ENCODE measurements at regions not wholly inside any gene's neighbourhood (a gene's known extent, or its start where the extent isn't known, plus 50 kb on each side); places are given as distances from the start of the nearest gene placed in this dataset.
"Not testable (repeated sequence)": the region's sequence is repeated elsewhere in the genome, so short reads cannot be mapped to it uniquely, and the experiment has no call there.

DNA sequence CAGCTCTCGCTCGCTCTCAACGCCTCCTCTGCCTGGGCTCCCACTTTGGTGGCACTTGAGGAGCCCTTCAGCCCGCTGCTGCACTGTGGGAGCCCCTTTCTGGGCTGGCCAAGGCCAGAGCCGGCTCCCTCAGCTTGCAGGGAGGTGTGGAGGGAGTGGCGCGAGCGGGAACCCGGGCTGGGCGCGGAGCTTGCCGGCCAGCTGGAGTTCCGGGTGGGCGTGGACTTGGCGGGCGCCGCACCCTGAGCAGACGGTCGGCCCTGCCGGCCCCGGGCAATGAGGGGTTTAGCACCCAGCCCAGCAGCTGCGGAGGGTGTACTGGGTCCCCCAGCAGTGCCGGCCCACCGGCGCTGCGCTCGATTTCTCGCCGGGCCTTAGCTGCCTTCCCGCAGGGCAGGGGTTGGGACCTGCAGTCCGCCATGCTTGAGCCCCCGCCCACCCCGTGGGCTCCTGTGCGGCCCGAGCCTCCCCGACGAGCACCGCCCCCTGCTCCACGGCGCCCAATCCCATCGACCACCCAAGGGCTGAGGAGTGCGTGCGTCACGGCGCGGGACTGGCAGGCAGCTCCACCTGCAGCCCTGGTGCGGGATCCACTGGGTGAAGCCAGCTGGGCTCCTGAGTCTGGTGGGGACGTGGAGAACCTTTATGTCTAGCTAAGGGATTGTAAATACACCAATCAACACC, 1128.9 kb downstream of the GATA3 start:
- not testable (repeated sequence) for DNase-seq

DNA sequence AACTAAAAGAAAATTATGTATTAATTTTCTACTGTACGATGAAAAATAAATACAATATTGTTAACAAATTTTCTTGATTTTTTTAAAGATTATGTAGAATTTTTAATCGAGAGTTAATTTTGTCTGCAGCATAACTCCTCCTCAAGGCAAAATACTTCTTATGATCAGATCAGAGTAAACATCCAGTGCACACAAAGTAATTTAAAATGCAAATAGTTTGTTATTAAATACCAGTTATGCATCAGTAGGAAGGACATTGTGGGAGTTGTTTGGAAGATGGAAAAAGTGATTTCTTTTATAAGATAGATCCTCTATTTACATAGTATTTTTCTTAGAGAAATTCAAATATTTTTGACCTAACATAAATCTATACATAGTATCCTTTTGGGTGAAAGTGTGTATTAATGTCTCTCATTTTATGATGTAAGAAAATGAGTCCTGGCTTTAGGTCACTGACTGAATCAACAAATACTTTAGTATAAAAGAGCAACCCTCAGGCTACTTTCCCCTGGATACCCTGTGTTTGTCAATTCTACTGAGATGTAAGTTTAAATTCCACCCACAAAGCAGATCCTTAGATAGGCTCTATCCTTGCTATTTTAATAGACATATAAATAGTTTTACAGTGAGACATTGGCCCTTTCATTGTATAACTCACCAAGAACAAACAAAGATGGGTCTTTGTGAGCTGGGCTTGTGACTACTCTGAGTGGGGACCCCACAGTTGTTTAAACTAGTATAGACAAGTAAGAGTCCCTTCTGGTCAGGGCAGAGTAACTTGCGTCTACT, 1133.7 kb downstream of the GATA3 start:
- DNase-seq: no peak

DNA sequence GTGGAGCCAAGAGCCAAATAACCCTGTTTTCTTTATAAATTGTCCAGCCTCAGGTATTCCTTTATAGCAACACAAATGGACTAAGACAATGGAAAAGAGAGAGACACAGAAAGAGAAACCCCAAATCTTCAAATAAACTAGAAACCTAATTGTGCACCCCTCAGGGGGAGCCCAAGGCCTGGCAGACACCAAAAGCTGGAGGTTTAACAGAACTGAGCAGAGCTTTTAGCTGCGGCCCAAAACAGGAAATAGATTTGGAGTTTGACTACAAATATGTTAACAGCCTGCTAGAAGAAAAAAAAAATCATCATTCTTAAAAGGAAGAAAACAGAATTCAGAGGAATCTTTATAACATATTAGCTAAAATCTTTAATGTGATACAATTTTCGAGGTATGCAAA, 1135.0 kb downstream of the GATA3 start:
- no peak for DNase-seq

DNA sequence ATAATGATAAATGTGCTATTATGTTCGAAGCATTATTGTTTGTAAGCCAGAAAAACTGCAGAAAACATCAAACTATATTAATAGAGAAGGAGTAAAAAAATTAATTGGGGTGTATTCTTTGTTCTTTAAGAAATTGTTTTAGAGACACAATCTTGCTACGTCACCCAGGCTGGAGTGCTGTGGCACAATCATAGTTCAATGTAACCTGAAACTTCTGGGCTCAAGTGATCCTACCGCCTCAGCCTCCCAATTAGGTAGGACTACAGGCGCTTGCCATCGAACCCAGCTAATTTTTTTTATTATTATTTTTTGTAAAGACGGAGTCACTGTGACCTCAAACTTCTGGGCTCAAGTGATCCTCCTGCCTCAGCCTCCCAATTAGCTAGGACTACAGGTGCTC, 1138.6 kb downstream of the GATA3 start:
- DNase-seq: no peak

DNA sequence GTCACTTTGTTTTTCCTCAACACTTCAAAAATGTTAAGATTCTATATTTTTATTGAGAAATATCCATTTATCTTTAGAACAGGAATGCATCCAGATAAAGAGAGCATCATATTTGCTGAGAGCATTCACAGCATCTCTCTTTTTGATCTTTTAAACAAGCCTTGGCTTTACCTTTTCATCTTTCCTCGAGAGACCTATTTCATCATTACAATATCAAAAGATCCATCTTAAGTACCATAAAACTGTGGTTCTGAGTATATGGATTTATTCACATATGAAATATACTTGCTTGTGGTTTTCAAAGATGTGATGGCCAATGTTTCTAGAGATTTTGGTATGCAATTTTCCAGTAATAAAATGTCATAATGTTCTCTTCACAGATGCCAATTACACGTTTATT, 1140.9 kb downstream of the GATA3 start:
- DNase-seq: no peak

DNA sequence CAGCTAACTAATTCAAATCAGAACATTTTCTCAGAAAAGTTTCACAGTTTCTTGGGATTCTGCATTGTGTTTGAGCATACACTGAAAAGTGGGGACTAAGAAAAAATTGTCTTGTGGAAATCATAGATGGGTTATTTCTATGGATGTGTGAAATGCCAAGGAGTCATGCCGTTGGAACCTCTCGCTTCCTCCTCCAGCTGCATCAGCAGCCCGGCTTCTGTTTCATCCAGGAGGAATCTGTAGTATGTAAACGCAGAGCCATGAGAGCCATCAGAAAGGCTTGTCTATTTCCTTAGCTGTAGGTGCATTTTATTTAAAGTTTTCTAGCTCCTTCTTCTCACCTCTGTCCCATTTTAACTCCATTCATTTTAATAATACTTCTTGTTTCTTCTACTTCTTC, 1144.1 kb downstream of the GATA3 start:
- no peak for DNase-seq

DNA sequence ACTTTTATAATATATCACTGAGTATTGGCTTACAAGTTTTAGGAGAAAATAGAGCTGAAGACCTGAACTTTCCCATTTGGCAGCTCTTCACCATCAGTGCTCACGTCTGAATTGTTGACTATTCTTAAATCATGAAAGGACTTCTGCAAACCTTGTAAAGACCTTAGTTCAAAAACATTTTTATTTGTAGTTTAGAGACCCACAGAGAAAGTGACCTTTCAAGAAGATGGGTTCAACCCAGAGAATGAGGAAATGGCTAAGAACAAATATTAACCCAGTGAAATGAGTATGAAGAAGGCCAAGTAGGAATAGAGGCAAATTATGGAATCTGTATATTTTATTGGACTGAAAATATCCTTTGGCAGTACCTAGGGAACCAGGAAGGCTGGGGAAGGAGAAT, 1151.1 kb downstream of the GATA3 start:
- no peak for DNase-seq

DNA sequence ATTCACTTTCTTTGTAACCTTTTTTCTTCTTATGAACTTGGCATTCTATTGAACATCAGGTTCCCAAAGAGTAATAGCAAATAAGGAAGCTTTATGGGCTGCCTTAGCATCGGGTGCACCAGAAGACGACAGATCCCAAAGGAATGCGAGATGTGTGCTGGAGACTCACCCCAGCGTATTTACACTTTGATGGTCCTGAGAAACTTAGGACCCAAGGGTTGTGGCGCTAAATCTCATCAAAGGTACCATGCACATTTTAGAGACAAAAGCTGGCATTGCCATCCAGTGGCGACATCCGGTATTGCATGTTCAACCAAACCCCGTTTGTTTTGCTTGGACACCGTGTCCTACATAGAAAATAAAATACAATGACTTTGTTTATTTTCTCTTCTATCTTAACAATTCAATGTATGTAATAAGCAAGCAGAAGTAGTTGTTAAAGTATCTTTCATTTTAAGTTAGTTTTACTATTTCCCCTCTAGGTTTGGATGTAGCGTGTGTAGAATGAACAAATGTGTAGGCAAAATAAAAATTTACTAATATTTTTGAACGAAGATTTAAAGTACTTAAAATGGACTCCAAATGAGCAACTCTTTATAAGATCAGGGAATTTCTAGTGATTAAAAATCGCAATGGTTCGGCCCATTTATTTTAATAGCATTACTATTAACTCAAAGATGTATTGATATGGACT, 1154.8 kb downstream of the GATA3 start:
- no peak for DNase-seq

DNA sequence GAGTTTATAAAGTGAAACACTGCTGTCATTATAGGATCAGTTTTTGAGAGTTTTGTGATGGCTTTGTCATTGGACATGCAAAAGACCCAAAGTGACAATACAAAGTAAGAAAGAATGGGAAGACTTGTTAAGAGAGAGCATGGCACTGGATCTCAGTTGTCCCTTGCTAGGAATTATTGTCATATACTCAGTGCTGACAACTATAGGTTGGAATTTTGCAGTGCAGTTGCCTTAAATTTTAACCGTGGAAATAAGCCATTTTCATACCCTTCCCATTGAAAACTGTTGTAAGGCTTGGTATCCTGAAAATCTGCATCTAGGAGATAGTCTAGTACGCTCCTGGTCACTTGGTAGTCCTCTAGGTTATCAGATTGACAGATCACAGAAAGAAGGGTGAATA, 1156.7 kb downstream of the GATA3 start:
- no peak for DNase-seq

DNA sequence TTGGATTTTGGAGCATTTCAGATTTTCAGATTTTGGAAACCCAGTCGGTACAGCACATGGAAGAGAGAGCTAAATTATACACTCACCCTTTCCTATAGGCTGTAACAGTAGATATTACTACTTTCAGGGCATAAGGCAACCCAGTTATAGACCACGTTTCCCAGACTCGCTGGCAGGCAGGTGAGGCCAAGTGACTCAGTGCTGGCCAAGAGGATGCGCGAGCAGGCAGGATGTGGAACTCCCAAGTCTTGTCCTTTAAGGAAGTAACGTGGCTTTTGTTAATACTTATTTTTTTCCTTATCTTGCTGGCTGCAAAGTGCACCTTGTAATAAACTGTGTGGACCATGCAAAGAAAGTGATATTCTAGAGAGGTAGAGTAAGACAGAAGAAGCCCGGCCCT, 1160.1 kb downstream of the GATA3 start:
- no peak for DNase-seq

DNA sequence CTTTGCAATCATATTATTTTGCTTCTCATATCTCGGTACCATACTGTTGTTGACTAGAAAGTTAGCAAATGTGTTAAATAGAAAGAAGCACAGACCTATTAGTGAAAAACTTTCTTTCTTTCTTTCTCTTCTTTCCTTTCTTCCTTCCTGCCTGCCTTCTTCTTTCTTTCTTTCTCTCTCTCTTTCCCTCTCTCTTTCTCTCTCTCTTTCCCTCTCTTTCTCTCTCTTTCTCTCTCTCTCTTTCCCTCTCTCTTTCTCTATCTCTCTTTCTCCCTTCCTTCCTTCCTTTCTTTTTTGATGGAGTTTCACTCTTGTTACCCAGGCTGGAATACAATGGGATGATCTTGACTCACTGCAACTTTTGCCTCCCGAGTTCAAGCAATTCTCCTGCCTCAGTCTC, 1160.6 kb downstream of the GATA3 start:
- no peak for DNase-seq

DNA sequence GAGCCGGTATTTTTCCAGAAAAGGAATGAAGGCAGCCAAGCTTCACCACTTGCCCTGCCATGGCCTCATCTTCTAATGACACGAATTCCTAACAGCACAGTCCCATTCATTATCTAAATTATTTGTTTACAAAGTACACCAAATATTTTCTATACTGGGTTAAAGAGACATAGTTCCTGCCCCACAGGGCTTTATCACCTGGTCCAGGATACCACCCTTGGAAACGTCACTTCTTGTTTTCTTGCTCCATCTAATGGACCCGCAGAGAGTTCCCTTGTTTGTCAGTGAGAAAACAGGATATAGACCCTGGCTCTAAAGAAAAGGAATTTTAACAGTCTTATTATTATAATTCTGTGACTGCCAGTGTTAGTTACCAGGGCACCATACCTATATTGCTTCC, 1165.4 kb downstream of the GATA3 start:
- no peak for DNase-seq

DNA sequence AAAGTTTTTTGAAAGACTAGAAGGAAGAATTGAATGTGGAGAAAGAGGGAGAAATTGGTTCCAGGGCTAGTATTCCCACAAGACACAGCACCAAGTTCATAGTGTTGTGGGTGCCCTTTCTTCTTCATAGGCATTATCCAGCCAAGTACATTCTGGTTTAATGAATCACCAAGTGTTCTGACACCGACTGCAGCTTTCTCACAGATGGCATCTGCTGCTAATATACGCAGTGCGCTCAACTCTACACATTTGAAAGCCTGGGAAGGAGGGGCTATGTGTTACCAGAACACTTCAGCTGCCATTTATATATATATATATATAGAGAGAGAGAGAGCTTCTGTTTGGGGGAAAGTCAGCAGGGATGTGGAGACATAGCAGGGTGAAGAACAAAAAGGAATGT, 1168.4 kb downstream of the GATA3 start:
- DNase-seq: no peak

DNA sequence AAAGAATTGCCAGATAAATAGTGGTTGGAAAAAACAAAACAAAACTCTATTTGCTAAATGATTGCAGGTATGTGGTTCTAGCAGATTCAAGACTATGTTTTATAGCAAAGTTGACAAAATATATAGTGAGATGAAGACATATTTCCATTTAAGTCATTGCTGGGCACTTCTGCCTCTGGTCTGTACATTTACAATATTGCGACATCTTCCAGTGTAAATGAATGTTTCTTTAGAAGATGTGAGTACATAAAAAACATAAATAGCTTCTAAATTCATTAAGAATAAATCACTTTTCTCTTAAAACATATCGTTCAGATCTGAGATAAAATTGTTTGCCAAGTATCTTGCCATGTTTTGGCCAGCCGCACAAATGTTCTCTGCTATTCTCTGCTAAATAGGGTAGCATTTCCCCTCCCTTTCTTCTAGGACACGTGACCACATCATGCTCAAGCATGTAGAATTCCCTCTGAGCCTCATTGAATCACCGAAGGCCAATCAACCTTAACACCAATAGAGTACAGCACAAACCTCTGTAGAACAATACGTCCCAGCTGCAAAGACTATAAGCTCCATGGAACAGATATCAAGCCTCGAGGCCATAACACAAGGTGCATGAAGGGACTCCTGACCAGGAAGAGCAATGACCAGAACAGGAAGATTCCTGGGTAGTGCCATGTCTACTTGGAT, 1173.3 kb downstream of the GATA3 start:
- DNase-seq: no peak

DNA sequence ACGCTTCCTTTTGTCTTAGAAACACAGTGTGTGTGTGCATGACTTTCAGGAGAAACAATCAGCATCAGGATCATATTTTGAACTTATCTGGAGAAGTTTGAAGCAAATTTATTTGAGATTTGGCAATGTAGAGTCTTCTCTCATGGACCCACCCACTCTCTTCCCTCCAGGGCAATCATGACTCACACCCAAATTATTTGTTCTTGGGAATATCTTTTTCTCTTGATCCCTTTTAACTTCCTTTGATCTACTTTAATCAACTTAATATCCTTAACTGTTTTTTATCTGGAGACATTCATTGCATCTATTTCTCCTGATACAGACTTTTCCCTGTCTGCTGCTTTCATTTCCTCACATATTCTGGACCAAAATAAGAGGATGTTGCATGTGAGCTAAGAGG, 1174.3 kb downstream of the GATA3 start:
- DNase-seq: no peak

DNA sequence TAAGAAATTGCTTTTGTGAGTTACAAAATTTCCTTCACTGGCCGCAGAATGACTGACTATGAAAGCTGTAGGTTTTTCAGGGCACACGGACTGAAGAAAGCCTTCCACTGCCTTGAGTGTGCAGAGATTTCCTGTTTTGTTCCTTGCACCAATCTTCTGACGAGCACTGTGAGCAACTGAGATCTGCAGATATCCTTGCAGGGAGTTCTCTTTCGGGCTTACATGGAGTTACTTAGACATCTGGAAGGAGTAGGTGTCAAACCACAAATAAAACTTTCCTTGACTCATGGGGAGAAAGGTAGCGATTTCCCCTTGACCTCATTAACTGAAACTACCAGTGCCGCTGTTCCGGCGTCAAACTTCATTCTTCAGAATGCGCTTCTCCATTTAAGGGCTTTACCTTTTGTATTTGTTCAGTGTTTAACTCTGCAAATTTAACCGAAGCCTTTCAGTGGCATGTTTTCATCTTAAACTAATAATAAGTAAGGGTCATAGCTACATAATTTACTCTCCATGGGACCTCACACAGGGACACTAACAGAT, 1175.3 kb downstream of the GATA3 start:
- no peak for DNase-seq

DNA sequence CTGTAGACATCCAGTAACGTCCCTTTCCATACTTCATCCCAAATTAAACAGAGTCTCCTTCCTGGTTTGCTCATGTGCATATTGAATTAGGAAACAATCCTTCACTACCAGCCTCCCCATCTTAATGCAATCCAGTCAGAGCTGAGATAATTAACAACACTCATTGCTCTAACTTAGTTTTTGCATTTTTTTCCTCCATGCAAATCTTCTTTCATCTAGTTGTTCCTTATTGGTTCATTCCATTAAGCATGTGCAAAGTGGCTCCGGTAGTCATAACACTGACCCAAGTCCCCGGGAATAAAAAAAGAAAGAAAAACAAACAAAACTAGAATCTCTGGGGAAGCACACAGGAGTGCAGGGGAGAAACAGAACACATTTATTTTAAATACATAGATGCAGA, 1176.1 kb downstream of the GATA3 start:
- no peak for DNase-seq

DNA sequence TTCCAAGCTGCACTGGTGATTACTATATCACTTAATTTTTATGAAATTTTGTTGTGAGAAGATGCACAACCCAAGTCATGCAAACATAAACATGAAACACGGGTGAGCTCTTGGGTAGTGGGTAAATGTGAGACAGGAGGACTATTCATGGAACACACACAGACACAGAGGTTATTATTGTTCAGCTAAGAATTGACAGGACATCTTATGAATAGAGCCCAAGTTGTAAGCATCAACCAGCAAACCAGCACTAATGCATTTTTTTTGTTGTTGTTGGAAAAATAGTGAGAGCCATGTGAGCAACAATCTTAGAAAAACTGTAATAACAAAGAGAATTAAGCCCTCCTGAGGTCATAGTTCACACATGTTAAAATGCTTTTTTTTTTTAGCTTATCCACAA, 1179.7 kb downstream of the GATA3 start:
- no peak for DNase-seq

DNA sequence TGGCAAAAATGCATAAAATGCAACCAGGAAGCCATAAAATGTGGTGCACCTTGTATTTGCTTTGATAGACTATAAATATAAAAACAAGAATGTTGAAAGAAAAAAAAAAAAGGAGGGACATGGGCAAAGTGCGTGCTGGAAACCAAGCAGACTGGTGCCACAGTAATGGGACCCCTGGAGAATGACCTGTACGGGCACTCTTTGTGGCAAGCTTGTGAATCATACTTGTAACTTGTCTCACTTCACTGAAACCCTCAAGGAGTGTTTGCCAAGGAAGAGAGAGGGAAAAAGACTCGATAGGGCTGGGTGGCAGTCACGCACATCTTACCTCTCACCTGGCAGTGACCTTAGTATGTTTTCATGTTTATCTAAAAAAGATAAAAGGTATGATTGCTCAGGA, 1183.6 kb downstream of the GATA3 start:
- no peak for DNase-seq

DNA sequence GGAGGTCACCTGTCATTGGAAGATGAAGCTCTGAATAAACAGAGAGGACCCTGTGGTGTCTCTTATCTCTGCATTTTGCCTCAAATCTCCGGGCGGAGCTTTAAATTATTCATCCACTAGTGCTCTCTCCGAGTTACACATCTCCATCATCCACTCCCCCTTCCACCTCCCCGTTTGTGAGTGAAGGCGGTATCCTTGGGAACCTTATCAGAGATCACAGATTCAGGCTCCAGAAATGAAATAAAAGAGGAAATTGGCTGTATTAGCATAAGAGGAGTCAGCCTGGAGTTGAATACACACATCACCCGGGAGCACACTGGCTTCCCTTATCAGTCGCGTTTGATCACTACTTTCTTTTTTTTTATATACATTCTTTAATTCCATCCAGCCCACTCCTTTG, 1184.8 kb downstream of the GATA3 start:
- no peak for DNase-seq

DNA sequence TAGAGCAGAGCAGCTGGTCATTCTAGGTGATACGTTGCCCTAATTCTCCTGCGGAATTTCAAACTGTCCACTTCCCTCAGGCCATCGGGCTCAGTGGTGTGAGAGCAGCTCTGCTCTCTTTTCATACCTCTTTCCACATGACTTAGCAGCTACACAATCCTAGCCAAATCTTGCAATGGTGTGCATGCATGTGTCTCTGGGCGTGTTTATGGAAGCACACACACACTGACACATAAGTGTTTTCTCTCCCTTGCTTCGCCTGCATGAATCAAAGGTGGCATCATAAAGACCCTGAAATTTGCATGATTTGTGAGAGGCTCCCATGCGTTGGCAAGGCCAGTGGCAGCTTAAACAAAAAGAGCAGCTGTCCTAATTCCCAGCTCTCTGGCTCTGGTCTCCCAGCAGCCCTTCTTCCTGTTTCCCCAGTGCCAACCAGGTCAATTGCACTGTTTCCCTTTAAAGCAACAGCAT, 1189.5 kb downstream of the GATA3 start:
- DNase-seq: no peak

DNA sequence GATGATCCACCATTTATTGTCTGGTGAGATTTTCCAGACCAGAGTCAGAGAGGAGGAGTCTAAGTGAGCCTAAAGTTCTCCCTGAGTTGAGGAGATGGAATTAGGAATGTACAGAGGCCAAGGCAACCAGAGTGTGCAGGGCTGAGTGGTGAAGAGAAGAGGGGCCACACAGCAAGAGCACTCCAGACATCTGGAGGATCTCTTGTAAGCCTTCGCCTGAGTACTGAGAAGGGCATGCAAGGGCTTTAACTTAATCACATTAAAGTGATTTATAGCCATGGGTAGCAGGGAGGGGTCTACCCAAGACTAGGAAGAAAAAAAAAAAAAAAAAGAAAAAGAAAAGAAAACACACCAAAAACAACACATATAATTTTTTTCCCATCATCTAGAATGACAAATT, 1190.4 kb downstream of the GATA3 start:
- DNase-seq: no peak

DNA sequence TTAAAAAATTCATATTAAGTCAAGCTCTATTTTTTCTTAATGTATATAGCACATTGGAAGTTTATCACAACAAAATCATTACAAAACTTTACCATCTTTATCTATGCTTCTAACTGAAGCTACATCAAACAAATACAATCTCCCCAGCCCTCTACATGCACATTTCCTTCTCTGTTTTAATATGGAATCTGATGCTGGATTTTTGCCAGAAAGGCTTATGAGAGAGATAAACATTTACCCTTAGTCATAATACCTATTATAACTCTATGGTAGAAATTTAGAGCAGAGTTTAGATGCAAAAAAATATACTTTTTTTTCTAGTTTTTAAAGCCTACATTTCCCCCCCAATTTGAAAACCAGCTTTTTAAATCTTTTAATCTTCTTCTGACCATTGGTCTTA, 1198.6 kb downstream of the GATA3 start:
- DNase-seq: no peak

All from NCI-H510A treated with DMSO at 0.1 percent for 48 hours (cell line).